Neural cell (in vitro differentiated cells): ENCODE measurements at regions not wholly inside any gene's neighbourhood (a gene's known extent, or its start where the extent isn't known, plus 50 kb on each side); places are given as distances from the start of the nearest gene placed in this dataset.
"Not testable (repeated sequence)": the region's sequence is repeated elsewhere in the genome, so short reads cannot be mapped to it uniquely, and the experiment has no call there.

Source experiments
- H2AFZ ChIP-seq: fragments of 200-600, 300-800 bp; sonication (generic), shearing (Covaris generic); 2 replicates; pipeline ENCODE4 v1.6.0; 2014; ENCODE audit warnings: low read depth, mild to moderate bottlenecking, antibody characterized with exemption, low read length, moderate library complexity
- H3F3A ChIP-seq: fragments of 200-600 bp; shearing (Covaris generic); 2 replicates; pipeline ENCODE4 v1.6.1; 2016; ENCODE audit warnings: mild to moderate bottlenecking, moderate library complexity, mixed read lengths, antibody characterized with exemption, low read length; ENCODE audit not compliant: insufficient read depth, poor library complexity, severe bottlenecking
- H3K27ac ChIP-seq: fragments of 200-600, 300-800 bp; sonication (generic), shearing (Covaris generic); 2 replicates; pipeline ENCODE4 v1.5.1; 2014; ENCODE audit warnings: mild to moderate bottlenecking, low read length, moderate library complexity
- H3K27me3 ChIP-seq: fragments of 300-800, 200-600 bp; sonication (generic), shearing (Covaris generic); 2 replicates; pipeline ENCODE4 v1.6.0; 2014; ENCODE audit warnings: mild to moderate bottlenecking, low read depth, low read length, moderate library complexity; ENCODE audit not compliant: insufficient read depth
- H3K36me3 ChIP-seq: fragments of 300-800, 200-600 bp; sonication (generic), shearing (Covaris generic); 2 replicates; pipeline ENCODE4 v1.5.1; 2014; ENCODE audit warnings: mild to moderate bottlenecking, antibody characterized with exemption, low read length, moderate library complexity; ENCODE audit not compliant: insufficient read depth
- H3K4me2 ChIP-seq: fragments of 300-800, 200-600 bp; sonication (generic), shearing (Covaris generic); 2 replicates; pipeline ENCODE4 v1.6.0; 2014; ENCODE audit warnings: mild to moderate bottlenecking, low read length
- H3K4me3 ChIP-seq: fragments of 300-800, 200-600 bp; sonication (generic), shearing (Covaris generic); 2 replicates; pipeline ENCODE4 v1.5.1; 2014; ENCODE audit warnings: mild to moderate bottlenecking, low read length, moderate library complexity
- H3K79me2 ChIP-seq: fragments of 200-600 bp; shearing (Covaris generic); replicated peaks from 2 replicates; pipeline ENCODE4 v1.6.0; 2014; ENCODE audit warnings: mild to moderate bottlenecking, low read length, moderate library complexity; ENCODE audit not compliant: insufficient read depth
- H3K9ac ChIP-seq: fragments of 300-800, 200-600 bp; sonication (generic), shearing (Covaris generic); 2 replicates; pipeline ENCODE4 v1.6.1; 2016; ENCODE audit warnings: mild to moderate bottlenecking, low read length, mixed read lengths
- H3K9me2 ChIP-seq: fragments of 200-600 bp; shearing (Covaris generic); 2 replicates; pipeline ENCODE4 v1.6.1; 2016; ENCODE audit warnings: mild to moderate bottlenecking, low read length, mixed read lengths; ENCODE audit not compliant: insufficient read depth
- H3K9me3 ChIP-seq: fragments of 200-600, 300-800 bp; sonication (generic), shearing (Covaris generic); 2 replicates; pipeline ENCODE4 v1.6.1; 2016; ENCODE audit warnings: mild to moderate bottlenecking, mixed run types, low read length, moderate library complexity, mixed read lengths
- H4K20me1 ChIP-seq: fragments of 200-600 bp; shearing (Covaris generic); 2 replicates; pipeline ENCODE4 v1.6.1; 2016; ENCODE audit warnings: mild to moderate bottlenecking, mixed run types; ENCODE audit not compliant: insufficient read depth
- EP300 ChIP-seq: fragments of 450-650 bp; conservative IDR thresholded peaks from 2 replicates; pipeline ENCODE4 v1.6.1; 2014; ENCODE audit warnings: antibody characterized with exemption, mild to moderate bottlenecking, moderate library complexity; ENCODE audit not compliant: poor library complexity, severe bottlenecking
- EZH2 ChIP-seq: fragments of 200-600, 300-800 bp; shearing (Covaris generic), sonication (generic); IDR thresholded peaks from 2 replicates; pipeline ENCODE4 v1.6.1; 2014; ENCODE audit warnings: antibody characterized with exemption, low read length, borderline replicate concordance, mild to moderate bottlenecking; ENCODE audit not compliant: insufficient read depth, poor library complexity, severe bottlenecking
- MXI1 ChIP-seq: fragments of 450-650 bp; conservative IDR thresholded peaks from 2 replicates; pipeline ENCODE4 v1.6.1; 2014; ENCODE audit warnings: antibody characterized with exemption, mild to moderate bottlenecking; ENCODE audit not compliant: poor library complexity, severe bottlenecking
- POLR2AphosphoS5 ChIP-seq: IDR thresholded peaks from 2 replicates; pipeline ENCODE4 v1.6.1; 2012
- RAD21 ChIP-seq: fragments of 450-650 bp; conservative IDR thresholded peaks from 2 replicates; pipeline ENCODE4 v1.6.1; 2014; ENCODE audit warnings: antibody characterized with exemption, mild to moderate bottlenecking, moderate library complexity
- SMC3 ChIP-seq: fragments of 450-650 bp; conservative IDR thresholded peaks from 2 replicates; pipeline ENCODE4 v1.6.1; 2014; ENCODE audit warnings: antibody characterized with exemption, mild to moderate bottlenecking, moderate library complexity; ENCODE audit not compliant: poor library complexity
- TAF1 ChIP-seq: IDR thresholded peaks from 2 replicates; pipeline ENCODE4 v1.6.1; 2012; ENCODE audit warnings: low read depth
- TF ChIP-seq, protein P1 (sequence below): fragments of 450-650 bp; IDR thresholded peaks from 2 replicates; pipeline ENCODE4 v1.5.1; 2014; ENCODE audit warnings: antibody characterized with exemption, mild to moderate bottlenecking, moderate library complexity; ENCODE audit not compliant: poor library complexity, severe bottlenecking
- TF ChIP-seq, protein P2 (sequence below): IDR thresholded peaks from 2 replicates; pipeline ENCODE4 v1.6.1; 2012; ENCODE audit warnings: borderline replicate concordance

DNA sequence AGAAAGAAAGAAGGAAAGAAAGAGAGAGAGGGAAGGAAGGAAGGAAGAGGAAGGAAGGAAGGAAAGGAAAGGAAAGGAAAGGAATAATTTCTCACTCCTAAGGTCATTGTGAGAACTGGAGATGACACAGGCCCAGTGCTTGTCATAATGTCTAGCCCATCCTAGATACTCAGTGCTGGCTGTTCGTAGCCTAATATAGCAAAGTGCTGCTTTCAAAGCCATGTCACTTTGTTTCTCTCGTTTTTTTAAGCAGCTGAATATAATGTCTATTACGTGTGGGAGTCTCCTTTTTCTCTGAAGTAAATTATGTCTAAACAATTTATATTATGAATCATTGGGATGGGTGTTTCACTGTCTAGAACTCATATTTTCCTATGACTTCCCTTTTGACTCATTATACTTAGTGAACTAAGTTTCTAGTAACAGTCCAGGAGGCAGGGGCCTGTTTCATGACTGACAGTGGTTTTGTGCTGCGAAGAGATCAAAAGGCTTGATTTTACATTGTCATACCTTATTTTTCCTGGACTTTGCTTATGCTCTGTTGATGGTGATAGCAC, 327.0 kb upstream of the ZFP42 start:
- TF ChIP-seq MXI1 (no peak), SMC3 (no peak), EP300 (no peak), POLR2AphosphoS5 (no peak), EZH2 (no peak), TAF1 (no peak), RAD21 (no peak)
- TF ChIP-seq, protein P1, sequence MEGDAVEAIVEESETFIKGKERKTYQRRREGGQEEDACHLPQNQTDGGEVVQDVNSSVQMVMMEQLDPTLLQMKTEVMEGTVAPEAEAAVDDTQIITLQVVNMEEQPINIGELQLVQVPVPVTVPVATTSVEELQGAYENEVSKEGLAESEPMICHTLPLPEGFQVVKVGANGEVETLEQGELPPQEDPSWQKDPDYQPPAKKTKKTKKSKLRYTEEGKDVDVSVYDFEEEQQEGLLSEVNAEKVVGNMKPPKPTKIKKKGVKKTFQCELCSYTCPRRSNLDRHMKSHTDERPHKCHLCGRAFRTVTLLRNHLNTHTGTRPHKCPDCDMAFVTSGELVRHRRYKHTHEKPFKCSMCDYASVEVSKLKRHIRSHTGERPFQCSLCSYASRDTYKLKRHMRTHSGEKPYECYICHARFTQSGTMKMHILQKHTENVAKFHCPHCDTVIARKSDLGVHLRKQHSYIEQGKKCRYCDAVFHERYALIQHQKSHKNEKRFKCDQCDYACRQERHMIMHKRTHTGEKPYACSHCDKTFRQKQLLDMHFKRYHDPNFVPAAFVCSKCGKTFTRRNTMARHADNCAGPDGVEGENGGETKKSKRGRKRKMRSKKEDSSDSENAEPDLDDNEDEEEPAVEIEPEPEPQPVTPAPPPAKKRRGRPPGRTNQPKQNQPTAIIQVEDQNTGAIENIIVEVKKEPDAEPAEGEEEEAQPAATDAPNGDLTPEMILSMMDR: no peak
- TF ChIP-seq, protein P2, sequence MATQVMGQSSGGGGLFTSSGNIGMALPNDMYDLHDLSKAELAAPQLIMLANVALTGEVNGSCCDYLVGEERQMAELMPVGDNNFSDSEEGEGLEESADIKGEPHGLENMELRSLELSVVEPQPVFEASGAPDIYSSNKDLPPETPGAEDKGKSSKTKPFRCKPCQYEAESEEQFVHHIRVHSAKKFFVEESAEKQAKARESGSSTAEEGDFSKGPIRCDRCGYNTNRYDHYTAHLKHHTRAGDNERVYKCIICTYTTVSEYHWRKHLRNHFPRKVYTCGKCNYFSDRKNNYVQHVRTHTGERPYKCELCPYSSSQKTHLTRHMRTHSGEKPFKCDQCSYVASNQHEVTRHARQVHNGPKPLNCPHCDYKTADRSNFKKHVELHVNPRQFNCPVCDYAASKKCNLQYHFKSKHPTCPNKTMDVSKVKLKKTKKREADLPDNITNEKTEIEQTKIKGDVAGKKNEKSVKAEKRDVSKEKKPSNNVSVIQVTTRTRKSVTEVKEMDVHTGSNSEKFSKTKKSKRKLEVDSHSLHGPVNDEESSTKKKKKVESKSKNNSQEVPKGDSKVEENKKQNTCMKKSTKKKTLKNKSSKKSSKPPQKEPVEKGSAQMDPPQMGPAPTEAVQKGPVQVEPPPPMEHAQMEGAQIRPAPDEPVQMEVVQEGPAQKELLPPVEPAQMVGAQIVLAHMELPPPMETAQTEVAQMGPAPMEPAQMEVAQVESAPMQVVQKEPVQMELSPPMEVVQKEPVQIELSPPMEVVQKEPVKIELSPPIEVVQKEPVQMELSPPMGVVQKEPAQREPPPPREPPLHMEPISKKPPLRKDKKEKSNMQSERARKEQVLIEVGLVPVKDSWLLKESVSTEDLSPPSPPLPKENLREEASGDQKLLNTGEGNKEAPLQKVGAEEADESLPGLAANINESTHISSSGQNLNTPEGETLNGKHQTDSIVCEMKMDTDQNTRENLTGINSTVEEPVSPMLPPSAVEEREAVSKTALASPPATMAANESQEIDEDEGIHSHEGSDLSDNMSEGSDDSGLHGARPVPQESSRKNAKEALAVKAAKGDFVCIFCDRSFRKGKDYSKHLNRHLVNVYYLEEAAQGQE: no peak
- Histone ChIP-seq H3K36me3 (no peaks in the 10 kb centered on the region), H3K27ac (no peak overlapping the region), H3F3A (no peaks in the 10 kb centered on the region), H3K9me2 (no peaks in the 10 kb centered on the region), H3K9me3 (no peaks in the 10 kb centered on the region), H3K27me3 (no peaks in the 10 kb centered on the region), H3K4me3 (no peak overlapping the region), H4K20me1 (no peaks in the 10 kb centered on the region), H3K4me2 (no peak overlapping the region), H3K79me2 (no peaks in the 10 kb centered on the region), H3K9ac (no peak overlapping the region), H2AFZ (no peak overlapping the region)

DNA sequence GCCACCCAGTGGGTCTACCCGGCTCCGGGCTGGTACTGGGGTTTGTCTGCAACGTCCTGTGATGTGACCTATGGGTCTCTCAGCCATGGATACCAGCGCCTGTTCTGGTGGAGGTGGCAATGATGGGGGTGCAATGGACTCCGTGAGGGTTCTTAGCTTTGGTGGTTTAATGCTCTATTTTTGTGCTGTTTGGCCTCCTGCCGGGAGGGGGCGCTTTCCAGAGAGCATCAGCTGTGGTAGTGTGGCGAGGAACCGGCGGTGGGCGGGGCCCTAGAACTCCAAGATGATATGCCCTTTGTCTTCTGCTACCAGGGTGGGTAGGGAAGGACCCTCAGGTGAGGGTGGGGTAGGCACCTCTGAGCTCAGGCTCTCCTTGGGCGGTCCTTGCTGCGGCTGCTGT, 324.1 kb upstream of the ZFP42 start:
- not testable (repeated sequence) for H3F3A ChIP-seq, H3K27me3 ChIP-seq, H3K9ac ChIP-seq, H3K9me2 ChIP-seq, H3K27ac ChIP-seq, H3K79me2 ChIP-seq, H3K9me3 ChIP-seq, H3K4me3 ChIP-seq, H4K20me1 ChIP-seq, H3K36me3 ChIP-seq, H2AFZ ChIP-seq, H3K4me2 ChIP-seq

DNA sequence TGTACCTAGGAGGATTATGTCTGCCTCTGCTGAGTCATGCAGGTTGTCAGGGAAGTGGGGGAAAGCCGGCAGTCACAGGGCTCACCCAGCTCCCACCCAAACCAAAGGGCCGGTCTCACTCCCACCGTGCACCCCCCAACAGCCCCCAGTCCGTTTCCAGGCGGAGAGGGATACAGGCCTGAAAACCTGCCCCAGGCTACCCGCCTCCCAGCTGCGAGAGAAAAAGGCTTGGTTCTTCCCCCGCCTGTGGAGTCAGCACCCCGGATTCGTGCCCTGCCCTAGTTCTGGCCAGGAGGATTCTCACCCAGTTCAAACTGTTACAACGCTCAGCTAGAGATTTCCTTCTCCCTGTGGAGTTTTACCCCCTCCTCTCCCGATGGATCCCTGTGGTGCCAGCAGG, 323.6 kb upstream of the ZFP42 start:
- not testable (repeated sequence) for H3K36me3 ChIP-seq, H3K4me3 ChIP-seq, H3K27ac ChIP-seq, H3K79me2 ChIP-seq, H3K27me3 ChIP-seq, H3F3A ChIP-seq, H3K9me2 ChIP-seq, H3K4me2 ChIP-seq, H3K9ac ChIP-seq, H4K20me1 ChIP-seq, H3K9me3 ChIP-seq, H2AFZ ChIP-seq

DNA sequence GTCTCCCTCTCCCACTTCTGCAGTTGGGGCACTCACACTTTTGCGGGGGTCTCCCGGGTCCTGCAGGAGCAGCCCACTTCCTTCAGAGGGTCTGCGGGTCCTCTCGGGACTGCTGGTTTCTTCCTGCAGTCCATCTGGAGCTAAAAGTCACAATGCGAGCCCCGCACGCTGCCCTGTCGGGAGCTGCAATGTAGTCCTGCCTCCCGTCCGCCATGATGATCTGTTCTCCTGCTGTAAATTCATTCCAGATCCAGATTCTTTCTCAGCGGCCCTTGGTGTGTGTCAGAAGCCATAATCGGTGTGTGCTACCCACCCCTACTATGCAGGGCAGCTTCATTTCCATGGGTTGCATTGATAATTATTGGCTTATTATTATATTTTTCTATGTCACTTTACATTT, 323.0 kb upstream of the ZFP42 start:
- not testable (repeated sequence) for H3K9me3 ChIP-seq, H2AFZ ChIP-seq, H3F3A ChIP-seq, H3K27ac ChIP-seq, H3K9me2 ChIP-seq, H3K79me2 ChIP-seq, H3K27me3 ChIP-seq, H3K9ac ChIP-seq, H3K4me2 ChIP-seq, H3K4me3 ChIP-seq, H3K36me3 ChIP-seq, H4K20me1 ChIP-seq
